SU-DHL-6 (cell line): ENCODE measurements at regions not wholly inside any gene's neighbourhood (a gene's known extent, or its start where the extent isn't known, plus 50 kb on each side); places are given as distances from the start of the nearest gene placed in this dataset.

Experiments used
- H2AFZ ChIP-seq: fragments of 200-600 bp; sonication (generic); 2 replicates; pipeline ENCODE4 v1.6.1; 2014; ENCODE audit warnings: low read depth, mild to moderate bottlenecking, moderate library complexity, mixed read lengths, antibody characterized with exemption, low read length; ENCODE audit not compliant: severe bottlenecking
- H3F3A ChIP-seq: fragments of 200-600 bp; shearing (Covaris generic); 2 replicates; pipeline ENCODE4 v1.6.0; 2016; ENCODE audit warnings: antibody characterized with exemption, mild to moderate bottlenecking; ENCODE audit not compliant: insufficient read depth
- H3K27ac ChIP-seq: fragments of 200-600 bp; sonication (generic); 2 replicates; pipeline ENCODE4 v1.5.1; 2016; ENCODE audit warnings: low read depth, mild to moderate bottlenecking, low read length, moderate library complexity, mixed read lengths
- H3K27me3 ChIP-seq: fragments of 200-600 bp; sonication (generic), shearing (Covaris generic); 2 replicates; pipeline ENCODE4 v1.6.0; 2014; ENCODE audit warnings: mild to moderate bottlenecking, low read length
- H3K36me3 ChIP-seq: fragments of 200-600 bp; sonication (generic); 2 replicates; pipeline ENCODE4 v1.6.1; 2014; ENCODE audit warnings: mild to moderate bottlenecking, low read length, mixed read lengths
- H3K4me2 ChIP-seq: fragments of 300-600, 200-600 bp; shearing (Covaris generic), sonication (generic); 2 replicates; pipeline ENCODE4 v1.6.0; 2014; ENCODE audit warnings: low read length, low read depth, mild to moderate bottlenecking; ENCODE audit not compliant: poor library complexity, severe bottlenecking
- H3K4me3 ChIP-seq: fragments of 200-600 bp; sonication (generic); 2 replicates; pipeline ENCODE4 v1.5.1; 2014; ENCODE audit warnings: antibody characterized with exemption, low read length, mild to moderate bottlenecking, mixed read lengths; ENCODE audit not compliant: insufficient read depth, poor library complexity, severe bottlenecking
- H3K79me2 ChIP-seq: fragments of 200-600 bp; sonication (generic); 2 replicates; pipeline ENCODE4 v1.6.1; 2014; ENCODE audit warnings: mild to moderate bottlenecking, low read length, moderate library complexity; ENCODE audit not compliant: insufficient read depth
- H3K9ac ChIP-seq: fragments of 200-600 bp; sonication (generic); 2 replicates; pipeline ENCODE4 v1.7.0; 2014; ENCODE audit warnings: mild to moderate bottlenecking, low read length
- H3K9me2 ChIP-seq: fragments of 200-600 bp; sonication (generic); replicated peaks from 2 replicates; pipeline ENCODE4 v1.6.1; 2014; ENCODE audit warnings: low read length; ENCODE audit not compliant: insufficient read depth
- H3K9me3 ChIP-seq: fragments of 200-600 bp; sonication (generic); 2 replicates; pipeline ENCODE4 v1.6.1; 2014; ENCODE audit warnings: low read length, mixed read lengths; ENCODE audit not compliant: insufficient read depth
- H4K20me1 ChIP-seq: fragments of 200-600 bp; sonication (generic); 2 replicates; pipeline ENCODE4 v1.6.1; 2014; ENCODE audit warnings: low read depth, mild to moderate bottlenecking, antibody characterized with exemption, low read length, moderate library complexity, mixed read lengths
- CTCF ChIP-seq: fragments of 200-600 bp; sonication (generic); IDR thresholded peaks from one replicate; pipeline ENCODE4 v1.5.1; 2017; ENCODE audit warnings: antibody characterized with exemption, mild to moderate bottlenecking, low read length, moderate library complexity; ENCODE audit not compliant: insufficient read depth, poor library complexity, severe bottlenecking
- EZH2phosphoT487 ChIP-seq: fragments of 200-600 bp; sonication (generic), shearing (Covaris generic); conservative IDR thresholded peaks from 2 replicates; pipeline ENCODE4 v1.6.1; 2018; ENCODE audit warnings: mild to moderate bottlenecking, antibody characterized with exemption, low read length, moderate library complexity, mixed read lengths

GRCh38 chr4:181291615-181292014 is 951.6 kb upstream of the TENM3 start:
- no peaks in the 10 kb centered on the region for H3K36me3 ChIP-seq
- H3K9ac ChIP-seq, result no peak overlapping the region
- no peak overlapping the region for H2AFZ ChIP-seq
- no peaks in the 10 kb centered on the region for H3K9me2 ChIP-seq
- no peaks in the 10 kb centered on the region for H3F3A ChIP-seq
- H3K79me2 ChIP-seq, result no peaks in the 10 kb centered on the region
- H3K9me3 ChIP-seq, result no peaks in the 10 kb centered on the region
- H3K4me2 ChIP-seq, result no peak overlapping the region
- TF ChIP-seq EZH2phosphoT487, result no peak
- TF ChIP-seq CTCF, result no peak
- no peak overlapping the region for H3K27ac ChIP-seq
- no peak overlapping the region for H3K4me3 ChIP-seq
- H4K20me1 ChIP-seq, result no peaks in the 10 kb centered on the region
- no peaks in the 10 kb centered on the region for H3K27me3 ChIP-seq

- no peaks in the 10 kb centered on the region for H4K20me1 ChIP-seq
- H3K4me3 ChIP-seq, result no peak overlapping the region
- H3K36me3 ChIP-seq, result no peaks in the 10 kb centered on the region
- no peak overlapping the region for H3K9ac ChIP-seq
- H3K27me3 ChIP-seq, result no peaks in the 10 kb centered on the region
- H3K9me3 ChIP-seq, result no peaks in the 10 kb centered on the region
- TF ChIP-seq CTCF (no peak), EZH2phosphoT487 (no peak)
- H3F3A ChIP-seq, result no peaks in the 10 kb centered on the region
- H3K79me2 ChIP-seq, result no peaks in the 10 kb centered on the region
- H3K4me2 ChIP-seq, result no peak overlapping the region
- H2AFZ ChIP-seq, result no peak overlapping the region
- no peaks in the 10 kb centered on the region for H3K9me2 ChIP-seq
- H3K27ac ChIP-seq, result no peak overlapping the region
Measured at GRCh38 chr4:181293014-181293413, 950.2 kb upstream of the TENM3 start.

GRCh38 chr4:181293541-181293940 is 949.7 kb upstream of the TENM3 start:
- H4K20me1 ChIP-seq, result no peaks in the 10 kb centered on the region
- no peak overlapping the region for H3K4me3 ChIP-seq
- H3K9ac ChIP-seq, result no peak overlapping the region
- no peaks in the 10 kb centered on the region for H3K9me2 ChIP-seq
- TF ChIP-seq CTCF (no peak), EZH2phosphoT487 (no peak)
- H3K9me3 ChIP-seq, result no peaks in the 10 kb centered on the region
- H3K36me3 ChIP-seq, result no peaks in the 10 kb centered on the region
- no peak overlapping the region for H3K4me2 ChIP-seq
- H3K27ac ChIP-seq, result no peak overlapping the region
- no peaks in the 10 kb centered on the region for H3K79me2 ChIP-seq
- H3F3A ChIP-seq, result no peaks in the 10 kb centered on the region
- no peak overlapping the region for H2AFZ ChIP-seq
- H3K27me3 ChIP-seq, result no peaks in the 10 kb centered on the region
